PC-3 (cell line): ENCODE measurements at regions not wholly inside any gene's neighbourhood (a gene's known extent, or its start where the extent isn't known, plus 50 kb on each side); places are given as distances from the start of the nearest gene placed in this dataset.

Source experiments
- ATAC-seq: fragments of 200-7000 bp; cut with Tn5 transposase; 2 replicates; pipeline ENCODE4 v1.9.1; 2020; ENCODE audit warnings: mild to moderate bottlenecking, moderate library complexity
- BruUV-seq: library from RNA; stranded (reverse); fragments of 400-500 nt; replicated peaks from 2 replicates; lab custom pipeline; 2021; lab: Mats Ljungman, UMichigan
- CTCF ChIA-PET: fragments of 300-600 bp; sonication (Branson Sonifier 250); formaldehyde crosslinking; loops from one replicate; lab custom pipeline; 2022; ENCODE audit warnings: antibody characterized with exemption; lab: Charles Lee
- POLR2A ChIA-PET: fragments of 300-600 bp; sonication (Branson Sonifier 250); formaldehyde crosslinking; loops from one replicate; lab custom pipeline; 2022; ENCODE audit warnings: antibody characterized with exemption; ENCODE audit not compliant: unreplicated experiment; lab: Charles Lee
- DNase-seq: peaks from one replicate; pipeline ENCODE4 v3.0.0-alpha.2; 2015
- H2AFZ ChIP-seq: fragments of 300-600 bp; sonication (generic); 2 replicates; pipeline ENCODE4 v1.6.0; 2016; ENCODE audit warnings: antibody characterized with exemption, low read length
- H3F3A ChIP-seq: fragments of 300-600 bp; sonication (generic); one replicate; pipeline ENCODE4 v1.6.0; 2017; ENCODE audit warnings: antibody characterized with exemption, low read length, control low read depth, mild to moderate bottlenecking; ENCODE audit not compliant: unreplicated experiment
- H3K27ac ChIP-seq: fragments of 300-600 bp; sonication (generic); 2 replicates; pipeline ENCODE4 v1.5.1; 2016; ENCODE audit warnings: mild to moderate bottlenecking, low read length
- H3K27me3 ChIP-seq: fragments of 300-600 bp; sonication (generic); 2 replicates; pipeline ENCODE4 v1.6.1; 2016; ENCODE audit warnings: low read length, mixed read lengths
- H3K36me3 ChIP-seq: fragments of 300-600 bp; sonication (generic); 2 replicates; pipeline ENCODE4 v1.6.1; 2016; ENCODE audit warnings: low read depth, mixed run types, low read length, mixed read lengths
- H3K4me1 ChIP-seq: fragments of 300-600 bp; sonication (generic); 2 replicates; pipeline ENCODE4 v1.5.1; 2016; ENCODE audit warnings: low read length; ENCODE audit not compliant: insufficient read depth
- H3K4me2 ChIP-seq: fragments of 300-600 bp; sonication (generic); 2 replicates; pipeline ENCODE4 v1.6.0; 2016; ENCODE audit warnings: low read length
- H3K4me3 ChIP-seq: fragments of 300-600 bp; sonication (generic); 2 replicates; pipeline ENCODE4 v1.5.1; 2016; ENCODE audit warnings: mild to moderate bottlenecking, low read length, mixed read lengths
- H3K79me2 ChIP-seq: fragments of 300-600 bp; sonication (generic); 2 replicates; pipeline ENCODE4 v1.6.1; 2017; ENCODE audit warnings: low read length, mixed read lengths
- H3K9ac ChIP-seq: fragments of 300-600 bp; sonication (generic); 2 replicates; pipeline ENCODE4 v1.6.0; 2016; ENCODE audit warnings: mild to moderate bottlenecking, low read length
- H3K9me2 ChIP-seq: fragments of 300-600 bp; sonication (generic); replicated peaks from 2 replicates; pipeline ENCODE4 v1.6.1; 2016; ENCODE audit warnings: mixed run types, low read length, mixed read lengths
- H3K9me3 ChIP-seq: fragments of 300-600 bp; sonication (generic); 2 replicates; pipeline ENCODE4 v1.6.1; 2016; ENCODE audit warnings: low read length, mixed read lengths
- H4K20me1 ChIP-seq: fragments of 300-600 bp; sonication (generic); 2 replicates; pipeline ENCODE4 v1.6.1; 2016; ENCODE audit warnings: low read length, mixed read lengths
- EZH2 ChIP-seq: fragments of 300-600 bp; sonication (generic); IDR thresholded peaks from one replicate; pipeline ENCODE4 v1.6.1; 2017; ENCODE audit warnings: antibody characterized with exemption, mild to moderate bottlenecking, low read length; ENCODE audit not compliant: unreplicated experiment
- EZH2phosphoT487 ChIP-seq: fragments of 300-600 bp; sonication (generic); IDR thresholded peaks from 2 replicates; pipeline ENCODE4 v1.6.1; 2018; ENCODE audit warnings: mild to moderate bottlenecking, antibody characterized with exemption, low read length, borderline replicate concordance
- intact Hi-C: fragments of 100-400 bp; cut with micrococcal nuclease; formaldehyde crosslinking; loops from 2 replicates; pipeline ENCODE4 v1.9.0; 2023
- TF ChIP-seq, protein P1 (sequence below): fragments of 300-600 bp; sonication (generic); conservative IDR thresholded peaks from 2 replicates; pipeline ENCODE4 v1.5.1; 2017; ENCODE audit warnings: antibody characterized with exemption, low read depth, mild to moderate bottlenecking, low read length

DNA sequence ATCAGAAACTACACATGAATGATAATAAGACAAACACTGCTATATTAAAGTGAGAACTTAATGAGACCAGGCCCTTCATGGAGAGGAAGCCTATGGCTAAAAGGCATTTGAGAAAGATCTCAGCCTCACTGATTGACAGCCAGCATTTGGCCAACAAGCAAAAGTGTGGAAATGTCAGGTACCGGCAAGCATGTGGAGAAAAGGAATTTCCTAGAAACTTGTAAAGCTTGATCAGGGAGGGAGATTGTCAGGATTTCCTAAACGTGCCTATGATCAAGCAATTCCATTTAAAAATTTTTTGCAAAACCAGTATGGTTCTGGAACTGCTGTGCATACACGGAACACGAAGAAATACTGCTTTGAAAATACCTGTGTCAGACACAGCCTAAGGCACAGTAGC, 220.3 kb upstream of the ATP10A start:
- ChIA-PET POLR2A (no interaction called here), CTCF (no interaction called here)
- Histone ChIP-seq H4K20me1 (no peaks in the 10 kb centered on the region), H3K9me2 (no peaks in the 10 kb centered on the region), H3K27me3 (no peaks in the 10 kb centered on the region), H3K79me2 (no peaks in the 10 kb centered on the region), H3K9me3 (no peaks in the 10 kb centered on the region), H3K4me2 (peak overlapping the region; percentile 81), H3K9ac (no peak overlapping the region), H3K27ac (no peak overlapping the region), H3K4me1 (peaks cover 22% of the 10 kb centered on the region), H3K36me3 (no peaks in the 10 kb centered on the region), H3K4me3 (peak overlapping the region; percentile 71), H3F3A (no peaks in the 10 kb centered on the region), H2AFZ (peak overlapping the region; percentile 81)
- TF ChIP-seq, protein P1, sequence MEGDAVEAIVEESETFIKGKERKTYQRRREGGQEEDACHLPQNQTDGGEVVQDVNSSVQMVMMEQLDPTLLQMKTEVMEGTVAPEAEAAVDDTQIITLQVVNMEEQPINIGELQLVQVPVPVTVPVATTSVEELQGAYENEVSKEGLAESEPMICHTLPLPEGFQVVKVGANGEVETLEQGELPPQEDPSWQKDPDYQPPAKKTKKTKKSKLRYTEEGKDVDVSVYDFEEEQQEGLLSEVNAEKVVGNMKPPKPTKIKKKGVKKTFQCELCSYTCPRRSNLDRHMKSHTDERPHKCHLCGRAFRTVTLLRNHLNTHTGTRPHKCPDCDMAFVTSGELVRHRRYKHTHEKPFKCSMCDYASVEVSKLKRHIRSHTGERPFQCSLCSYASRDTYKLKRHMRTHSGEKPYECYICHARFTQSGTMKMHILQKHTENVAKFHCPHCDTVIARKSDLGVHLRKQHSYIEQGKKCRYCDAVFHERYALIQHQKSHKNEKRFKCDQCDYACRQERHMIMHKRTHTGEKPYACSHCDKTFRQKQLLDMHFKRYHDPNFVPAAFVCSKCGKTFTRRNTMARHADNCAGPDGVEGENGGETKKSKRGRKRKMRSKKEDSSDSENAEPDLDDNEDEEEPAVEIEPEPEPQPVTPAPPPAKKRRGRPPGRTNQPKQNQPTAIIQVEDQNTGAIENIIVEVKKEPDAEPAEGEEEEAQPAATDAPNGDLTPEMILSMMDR, result no peak
- TF ChIP-seq EZH2, result no peak
- no peak for TF ChIP-seq EZH2phosphoT487
- DNase-seq, result no peak
- no peak for ATAC-seq
- no TSS peak for BruUV-seq
- intact Hi-C loops, result loop anchor here (10.0 kb wide), 2 partner anchors 139 to 541 kb away; no protein-coding TSS in a partner anchor

DNA sequence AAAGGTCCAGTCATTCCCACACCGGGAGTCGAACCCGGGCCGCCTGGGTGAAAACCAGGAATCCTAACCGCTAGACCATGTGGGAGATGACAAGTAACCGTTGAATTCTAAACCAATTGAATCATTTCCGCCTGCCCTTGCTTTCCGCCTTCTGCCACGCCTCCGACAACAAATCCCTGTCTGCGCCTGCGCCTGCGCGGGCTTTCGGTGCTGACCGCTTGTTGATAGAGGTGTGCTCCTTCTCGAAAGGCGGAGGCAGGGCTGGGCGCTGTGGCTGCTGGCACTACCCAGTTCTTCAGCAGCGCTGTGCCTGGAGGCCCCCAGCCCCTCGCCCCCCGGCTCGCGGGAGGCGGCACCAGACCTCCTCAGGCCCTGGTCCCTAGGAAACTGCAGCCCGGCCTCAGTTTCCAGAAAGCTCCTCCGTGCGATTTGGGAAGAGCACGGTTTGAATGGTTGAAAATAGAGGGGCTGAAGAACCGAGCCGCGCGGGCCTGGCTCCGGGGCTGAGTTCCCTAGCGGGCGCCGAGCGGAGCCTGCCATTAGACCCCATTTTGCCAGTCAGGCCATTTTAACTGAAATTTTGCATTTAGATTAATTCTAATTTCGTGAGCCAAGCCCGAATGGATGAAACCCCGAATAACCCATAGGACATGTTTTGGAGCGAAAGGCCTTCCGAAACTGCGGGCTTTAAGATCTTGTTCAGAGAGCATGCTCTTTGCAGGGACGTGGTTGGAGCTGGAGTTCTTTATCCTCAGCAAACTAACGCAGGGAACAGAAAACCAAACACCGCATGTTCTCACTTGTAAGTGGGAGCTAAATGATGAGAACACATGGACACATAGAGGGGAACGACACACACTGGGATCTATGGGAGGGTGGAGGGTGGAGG, 219.3 kb upstream of the ATP10A start:
- Histone ChIP-seq H3F3A (no peaks in the 10 kb centered on the region), H3K4me1 (peaks cover 15% of the 10 kb centered on the region), H4K20me1 (no peaks in the 10 kb centered on the region), H3K27me3 (no peaks in the 10 kb centered on the region), H3K9me3 (no peaks in the 10 kb centered on the region), H3K9ac (peak overlapping the region; percentile 67), H3K4me2 (peak overlapping the region; percentile 81), H3K4me3 (peak overlapping the region; percentile 71), H2AFZ (peak overlapping the region; percentile 81), H3K79me2 (no peaks in the 10 kb centered on the region), H3K27ac (peak overlapping the region; percentile 16), H3K36me3 (no peaks in the 10 kb centered on the region), H3K9me2 (no peaks in the 10 kb centered on the region)
- ATAC-seq (peak; percentile 96), DNase-seq (peak; percentile 97)
- BruUV-seq, result no TSS peak
- ChIA-PET POLR2A (no interaction called here), CTCF (interaction anchor here (0.6 kb wide), 1 partner anchor 767 kb away, joined by 3 read pairs; no protein-coding TSS in a partner anchor)
- TF ChIP-seq EZH2phosphoT487 (no peak), EZH2 (no peak)
- TF ChIP-seq, protein P1, result no peak
- intact Hi-C loops, result loop anchor here (10.0 kb wide), 2 partner anchors 138 to 542 kb away; no protein-coding TSS in a partner anchor
